GM23338 (cell line): ENCODE measurements at regions not wholly inside any gene's neighbourhood (a gene's known extent, or its start where the extent isn't known, plus 50 kb on each side); places are given as distances from the start of the nearest gene placed in this dataset.

Source experiments
- ATAC-seq: fragments of 200-7000 bp; cut with Tn5 transposase; 3 replicates; pipeline ENCODE4 v1.9.1; 2020
- DNase-seq: peaks from one replicate; pipeline ENCODE4 v3.0.0-alpha.2; 2015; ENCODE audit warnings: low spot score
- H2AFZ ChIP-seq: fragments of 200-600 bp; sonication (generic); 2 replicates; pipeline ENCODE4 v1.8.0; 2016; ENCODE audit warnings: antibody characterized with exemption, mild to moderate bottlenecking, moderate library complexity
- H3F3A ChIP-seq: fragments of 200-600 bp; sonication (generic); replicated peaks from 2 replicates; pipeline ENCODE4 v1.8.0; 2017; ENCODE audit warnings: antibody characterized with exemption, mixed run types, low read depth
- H3K27ac ChIP-seq: fragments of 200-600 bp; sonication (generic); 2 replicates; pipeline ENCODE4 v1.6.1; 2016; ENCODE audit warnings: low read depth
- H3K27me3 ChIP-seq: fragments of 200-600 bp; sonication (generic); 2 replicates; pipeline ENCODE4 v1.8.0; 2016; ENCODE audit warnings: mild to moderate bottlenecking, mixed run types, moderate library complexity; ENCODE audit not compliant: insufficient read depth
- H3K36me3 ChIP-seq: fragments of 200-600 bp; sonication (generic); 2 replicates; pipeline ENCODE4 v1.8.0; 2016; ENCODE audit warnings: mild to moderate bottlenecking; ENCODE audit not compliant: insufficient read depth
- H3K4me1 ChIP-seq: fragments of 200-600 bp; sonication (generic); 2 replicates; pipeline ENCODE4 v1.8.0; 2016; ENCODE audit warnings: mild to moderate bottlenecking, moderate library complexity; ENCODE audit not compliant: insufficient read depth
- H3K4me2 ChIP-seq: fragments of 200-600 bp; sonication (generic); 2 replicates; pipeline ENCODE4 v1.7.1; 2017; ENCODE audit warnings: mixed run types
- H3K4me3 ChIP-seq: fragments of 200-600 bp; sonication (generic); 2 replicates; pipeline ENCODE4 v1.6.1; 2016; ENCODE audit warnings: mixed run types
- H3K79me2 ChIP-seq: fragments of 200-600 bp; sonication (generic); replicated peaks from 2 replicates; pipeline ENCODE4 v1.8.0; 2017; ENCODE audit warnings: mild to moderate bottlenecking; ENCODE audit not compliant: insufficient read depth
- H3K9me2 ChIP-seq: fragments of 200-600 bp; sonication (generic); 2 replicates; pipeline ENCODE4 v1.8.0; 2017; ENCODE audit not compliant: insufficient read depth
- H4K20me1 ChIP-seq: fragments of 200-600 bp; sonication (generic); replicated peaks from 2 replicates; pipeline ENCODE4 v1.8.0; 2017; ENCODE audit warnings: mild to moderate bottlenecking; ENCODE audit not compliant: insufficient read depth
- H3K27ac Mint-ChIP-seq: 2 replicates; pipeline ENCODE4 v1.8.0; 2020; ENCODE audit warnings: inconsistent platforms, mild to moderate bottlenecking, moderate library complexity, mixed read lengths
- H3K27me3 Mint-ChIP-seq: 3 replicates; pipeline ENCODE4 v1.8.0; 2022; ENCODE audit warnings: low read depth, mild to moderate bottlenecking, moderate library complexity, mixed read lengths, inconsistent platforms; ENCODE audit not compliant: insufficient read depth, poor library complexity
- H3K36me3 Mint-ChIP-seq: 3 replicates; pipeline ENCODE4 v1.8.0; 2021; ENCODE audit warnings: low read depth, mild to moderate bottlenecking, inconsistent platforms, moderate library complexity, mixed read lengths
- H3K4me1 Mint-ChIP-seq: 3 replicates; pipeline ENCODE4 v1.8.0; 2020; ENCODE audit warnings: mild to moderate bottlenecking, inconsistent platforms, mixed read lengths
- H3K4me3 Mint-ChIP-seq: 3 replicates; pipeline ENCODE4 v1.8.0; 2021; ENCODE audit warnings: moderate library complexity, mild to moderate bottlenecking, inconsistent platforms, mixed read lengths
- H3K9me3 Mint-ChIP-seq: 3 replicates; pipeline ENCODE4 v1.8.0; 2020; ENCODE audit warnings: moderate library complexity, mild to moderate bottlenecking, inconsistent platforms, mixed read lengths
- CREB1 ChIP-seq: fragments of 250-450 bp; sonication (Bioruptor Pico); IDR thresholded peaks from 2 replicates; pipeline ENCODE4 v1.5.0; 2020; ENCODE audit warnings: low read depth, mild to moderate bottlenecking, moderate library complexity
- CTCF ChIP-seq, 2 experiments: fragments of 200-600 bp in 1 of 2; sonication (generic) in 1 of 2; conservative IDR thresholded peaks; 2 replicates each; pipeline versions ENCODE4 v1.5.1 to v1.6.1; 2016 to 2017; ENCODE audit warnings: antibody characterized with exemption in 2 of 2, low read depth in 2 of 2, mild to moderate bottlenecking in 2 of 2, moderate library complexity in 1 of 2
- ETS1 ChIP-seq: IDR thresholded peaks from 2 replicates; pipeline ENCODE4 v1.6.1; 2016; ENCODE audit warnings: antibody characterized with exemption
- EZH2 ChIP-seq: fragments of 200-600 bp; sonication (generic); IDR thresholded peaks from one replicate; pipeline ENCODE4 v1.8.0; 2017; ENCODE audit warnings: antibody characterized with exemption, mild to moderate bottlenecking, low read depth; ENCODE audit not compliant: unreplicated experiment
- JUNB ChIP-seq: IDR thresholded peaks from one replicate; pipeline ENCODE4 v1.6.1; 2016; ENCODE audit warnings: antibody characterized with exemption; ENCODE audit not compliant: unreplicated experiment
- NANOG ChIP-seq: IDR thresholded peaks from 2 replicates; pipeline ENCODE4 v1.6.1; 2016; ENCODE audit warnings: antibody characterized with exemption, borderline replicate concordance
- POLR2AphosphoS5 ChIP-seq: IDR thresholded peaks from 2 replicates; pipeline ENCODE4 v1.6.1; 2016; ENCODE audit warnings: antibody characterized with exemption, low read depth
- REST ChIP-seq: IDR thresholded peaks from one replicate; pipeline ENCODE4 v1.6.1; 2018; ENCODE audit warnings: antibody characterized with exemption; ENCODE audit not compliant: unreplicated experiment
- ZNF114 ChIP-seq: fragments of 250-450 bp; sonication (Bioruptor Pico); IDR thresholded peaks from 2 replicates; pipeline ENCODE4 v1.5.0; 2020; ENCODE audit warnings: mild to moderate bottlenecking, moderate library complexity
- ZNF331 ChIP-seq: fragments of 250-450 bp; sonication (Bioruptor Pico); IDR thresholded peaks from 2 replicates; pipeline ENCODE4 v1.5.0; 2020; ENCODE audit warnings: low read depth, mild to moderate bottlenecking, moderate library complexity

- no peak for ATAC-seq
- Mint-ChIP-seq H3K9me3 (no peaks in the 10 kb centered on the region), H3K4me1 (peaks cover 12% of the 10 kb centered on the region), H3K4me3 (no peak overlapping the region), H3K36me3 (no peaks in the 10 kb centered on the region), H3K27me3 (peaks cover 2% of the 10 kb centered on the region), H3K27ac (no peak overlapping the region)
- Histone ChIP-seq H3K27me3 (no peaks in the 10 kb centered on the region), H4K20me1 (no peaks in the 10 kb centered on the region), H3K9me2 (0 out of 2 replicates have a peak, but pooled peaks cover 3% of the 10 kb centered on the region), H3K36me3 (no peaks in the 10 kb centered on the region), H3K4me2 (no peak overlapping the region), H3K4me3 (no peak overlapping the region), H2AFZ (no peak overlapping the region), H3K79me2 (no peaks in the 10 kb centered on the region), H3K27ac (no peak overlapping the region), H3K4me1 (peaks cover 9% of the 10 kb centered on the region; the same call in 1 of the 2 replicates), H3F3A (no peaks in the 10 kb centered on the region)
- DNase-seq: no peak
- TF ChIP-seq JUNB: no peak
- TF ChIP-seq ZNF331 (CRISPR knock-in tag): no peak
- TF ChIP-seq CTCF (conservative IDR thresholded peaks at IDR 0.05; ENCODE audit: low read depth in 2 of 2): no peak
- TF ChIP-seq NANOG: no peak
- no peak for TF ChIP-seq EZH2
- no peak for TF ChIP-seq ZNF114 (CRISPR knock-in tag)
These were observed 897.6 kb downstream of the BCL11A start for GRCh38 chr2:59655809-59656208.

- Histone ChIP-seq H3K27ac (no peak overlapping the region), H3F3A (no peaks in the 10 kb centered on the region), H3K4me1 (peaks cover 9% of the 10 kb centered on the region; the same call in 1 of the 2 replicates), H3K4me3 (no peak overlapping the region), H3K9me2 (0 out of 2 replicates have a peak, but pooled peaks cover 3% of the 10 kb centered on the region), H3K4me2 (no peak overlapping the region), H2AFZ (peak overlapping the region; percentile 52; the same call in 1 of the 2 replicates), H3K27me3 (no peaks in the 10 kb centered on the region), H3K79me2 (no peaks in the 10 kb centered on the region), H4K20me1 (no peaks in the 10 kb centered on the region), H3K36me3 (no peaks in the 10 kb centered on the region)
- no peak overlapping the region for H3K27ac Mint-ChIP-seq
- H3K9me3 Mint-ChIP-seq: no peaks in the 10 kb centered on the region
- H3K4me3 Mint-ChIP-seq: no peak overlapping the region
- no peak for ATAC-seq
- peaks cover 2% of the 10 kb centered on the region for H3K27me3 Mint-ChIP-seq
- H3K36me3 Mint-ChIP-seq: no peaks in the 10 kb centered on the region
- peaks cover 12% of the 10 kb centered on the region for H3K4me1 Mint-ChIP-seq
- no peak for DNase-seq
- TF ChIP-seq REST: no peak
- TF ChIP-seq EZH2: no peak
- TF ChIP-seq POLR2AphosphoS5: no peak
- no peak for TF ChIP-seq ETS1
- no peak for TF ChIP-seq ZNF331 (CRISPR knock-in tag)
- TF ChIP-seq CREB1 (CRISPR knock-in tag): no peak
- TF ChIP-seq ZNF114 (CRISPR knock-in tag): no peak
- TF ChIP-seq JUNB: no peak
- TF ChIP-seq CTCF (conservative IDR thresholded peaks at IDR 0.05; ENCODE audit: low read depth in 2 of 2): no peak
These were observed 898.7 kb downstream of the BCL11A start for GRCh38 chr2:59654710-59655109.
